Endothelial cell of umbilical vein (primary cell): ENCODE measurements at regions not wholly inside any gene's neighbourhood (a gene's known extent, or its start where the extent isn't known, plus 50 kb on each side); places are given as distances from the start of the nearest gene placed in this dataset.

Experiments used
- BruUV-seq: library from RNA; stranded (reverse); fragments of 400-500 nt; replicated peaks from 2 replicates; lab custom pipeline; 2021; lab: Mats Ljungman, UMichigan
- CTCF ChIA-PET: fragments of 300-600, 350-600 bp; sonication (Branson Sonifier 250); formaldehyde crosslinking; loops from one replicate; lab custom pipeline; 2021; ENCODE audit warnings: antibody characterized with exemption, inconsistent platforms; lab: Charles Lee
- POLR2A ChIA-PET: fragments of 300-600, 350-600 bp; sonication (Branson Sonifier 250); formaldehyde crosslinking; loops from one replicate; lab custom pipeline; 2021; ENCODE audit warnings: antibody characterized with exemption, inconsistent platforms; lab: Charles Lee
- DNase-seq: peaks from one replicate; pipeline ENCODE4 v3.0.0-alpha.2; 2011; ENCODE audit warnings: low read depth, low spot score
- FAIRE-seq: peaks from 2 replicates; lab custom pipeline; 2011; peaks lifted over from hg19 to GRCh38; lab: Jason Lieb, UNC
- H2AFZ ChIP-seq: 2 replicates; pipeline ENCODE4 v1.6.0; 2012; ENCODE audit warnings: low read depth, low read length, control low read depth, inconsistent platforms
- H3K27ac ChIP-seq: 2 replicates; pipeline ENCODE4 v1.5.1; 2011; ENCODE audit warnings: low read depth, mild to moderate bottlenecking, control low read depth, low read length, moderate library complexity; ENCODE audit not compliant: insufficient read depth
- H3K27me3 ChIP-seq, 2 experiments: 2 replicates each; pipeline versions ENCODE4 v1.6.0 to v1.6.1; 2011; ENCODE audit warnings: low read length in 2 of 2, mixed read lengths in 1 of 2; ENCODE audit not compliant: control insufficient read depth in 2 of 2, insufficient read depth in 2 of 2
- H3K36me3 ChIP-seq, 2 experiments: 2 replicates in 1 of 2; 3 replicates in 1 of 2; pipeline ENCODE4 v1.5.1; 2011; ENCODE audit warnings: low read length in 2 of 2, mild to moderate bottlenecking in 1 of 2, moderate library complexity in 1 of 2; ENCODE audit not compliant: control insufficient read depth in 2 of 2, insufficient read depth in 2 of 2; ENCODE audit errors: extremely low read depth in 1 of 2
- H3K4me1 ChIP-seq: 3 replicates; pipeline ENCODE4 v1.5.1; 2011; ENCODE audit warnings: mild to moderate bottlenecking, low read length; ENCODE audit not compliant: control insufficient read depth, insufficient read depth; ENCODE audit errors: extremely low read depth
- H3K4me2 ChIP-seq: 2 replicates; pipeline ENCODE4 v1.6.1; 2011; ENCODE audit warnings: low read length, control low read depth, mixed read lengths; ENCODE audit not compliant: insufficient read depth
- H3K4me3 ChIP-seq, 3 experiments: fragments of 200-600 bp in 1 of 3; sonication (generic), shearing (Covaris generic) in 1 of 3; replicated peaks in 1 of 3; 2 replicates each; pipeline ENCODE4 v1.5.1; 2011 to 2016; ENCODE audit warnings: control low read depth in 3 of 3, low read length in 3 of 3, mild to moderate bottlenecking in 2 of 3, inconsistent platforms in 1 of 3, low read depth in 1 of 3, moderate library complexity in 1 of 3; ENCODE audit not compliant: insufficient read depth in 1 of 3
- H3K79me2 ChIP-seq: 2 replicates; pipeline ENCODE4 v1.6.0; 2012; ENCODE audit warnings: low read length, inconsistent platforms; ENCODE audit not compliant: control insufficient read depth, insufficient read depth
- H3K9ac ChIP-seq: replicated peaks from 2 replicates; pipeline ENCODE3; 2011; ENCODE audit warnings: low read length, control low read depth; ENCODE audit not compliant: insufficient read depth; ENCODE audit errors: extremely low read depth
- H3K9me1 ChIP-seq: replicated peaks from 3 replicates; pipeline ENCODE4 v1.6.0; 2011; ENCODE audit warnings: mild to moderate bottlenecking, low read length; ENCODE audit not compliant: control insufficient read depth, insufficient read depth; ENCODE audit errors: extremely low read depth
- H3K9me3 ChIP-seq: replicated peaks from 2 replicates; pipeline ENCODE4 v1.5.1; 2012; ENCODE audit warnings: low read length, inconsistent platforms; ENCODE audit not compliant: control insufficient read depth, insufficient read depth
- H4K20me1 ChIP-seq: replicated peaks from 2 replicates; pipeline ENCODE3; 2011; ENCODE audit warnings: mild to moderate bottlenecking, low read length; ENCODE audit not compliant: control insufficient read depth, insufficient read depth; ENCODE audit errors: extremely low read depth
- CTCF ChIP-seq, 2 donors: IDR thresholded peaks; 1 replicate in 1 of 2; 2 replicates in 1 of 2; pipeline ENCODE4 v1.5.1; 2011; ENCODE audit warnings: low read length in 2 of 2, mild to moderate bottlenecking in 2 of 2, moderate library complexity in 2 of 2, control low read depth in 1 of 2, inconsistent platforms in 1 of 2, low read depth in 1 of 2; ENCODE audit not compliant: insufficient read depth in 1 of 2; ENCODE audit errors: extremely low read depth in 1 of 2
- EZH2 ChIP-seq: IDR thresholded peaks from 2 replicates; pipeline ENCODE4 v1.6.1; 2012; ENCODE audit warnings: borderline replicate concordance, low read depth, mild to moderate bottlenecking, moderate library complexity, low read length, inconsistent platforms; ENCODE audit not compliant: severe bottlenecking
- FOS ChIP-seq: IDR thresholded peaks from 2 replicates; pipeline ENCODE4 v1.6.1; 2011; ENCODE audit warnings: mild to moderate bottlenecking, low read length, moderate library complexity, borderline replicate concordance; ENCODE audit not compliant: insufficient read depth
- GATA2 ChIP-seq: IDR thresholded peaks from 2 replicates; pipeline ENCODE4 v1.7.0; 2011; ENCODE audit warnings: low read depth, mild to moderate bottlenecking, moderate library complexity, mixed read lengths, low read length; ENCODE audit not compliant: insufficient read length, insufficient read depth
- JUN ChIP-seq: IDR thresholded peaks from 2 replicates; pipeline ENCODE4 v1.6.1; 2011; ENCODE audit warnings: borderline replicate concordance, low read depth; ENCODE audit not compliant: insufficient read length, insufficient read depth
- MYC ChIP-seq: IDR thresholded peaks from one replicate; pipeline ENCODE4 v1.6.1; 2011; ENCODE audit warnings: mild to moderate bottlenecking, low read depth, low read length
- POLR2A ChIP-seq: IDR thresholded peaks from 2 replicates; pipeline ENCODE4 v1.6.1; 2012; ENCODE audit warnings: low read depth, mild to moderate bottlenecking, control low read depth, low read length
- POLR2AphosphoS5 ChIP-seq: IDR thresholded peaks from 2 replicates; pipeline ENCODE4 v1.6.1; 2012; ENCODE audit warnings: low read depth, mild to moderate bottlenecking, control low read depth, low read length, moderate library complexity; ENCODE audit not compliant: insufficient read depth
- dilution Hi-C: fragments of 300-500 bp; cut with MboI; formaldehyde crosslinking; loops from one replicate; pipeline ENCODE4 v1.15.0; 2019; ENCODE audit warnings: low sequenced_read_pairs; ENCODE audit not compliant: extremely low pct_ligation_motif_present
- intact Hi-C: fragments of 100-400 bp; cut with micrococcal nuclease; formaldehyde crosslinking; loops from one replicate; pipeline ENCODE4 v1.10.0; 2022
- TF ChIP-seq, protein P1 (sequence below): IDR thresholded peaks from 2 replicates; pipeline ENCODE4 v1.6.1; 2011; ENCODE audit not compliant: insufficient read depth, insufficient read length

GRCh38 chr6:40056865-40057264 is 122.6 kb upstream of the MOCS1 start:
- Histone ChIP-seq H3K9ac (no peak overlapping the region), H3K27me3 (no peaks in the 10 kb centered on the region), H2AFZ (no peak overlapping the region), H3K9me1 (no peaks in the 10 kb centered on the region), H3K4me1 (no peaks in the 10 kb centered on the region), H3K36me3 (no peaks in the 10 kb centered on the region), H3K9me3 (no peaks in the 10 kb centered on the region), H4K20me1 (no peaks in the 10 kb centered on the region), H3K27ac (no peak overlapping the region), H3K4me3 (no peak overlapping the region), H3K4me2 (no peak overlapping the region), H3K79me2 (no peaks in the 10 kb centered on the region)
- ChIA-PET CTCF (no interaction called here), POLR2A (no interaction called here)
- dilution Hi-C loops = no loop called here
- intact Hi-C loops = no loop called here
- DNase-seq (no peak), FAIRE-seq (no peak)
- BruUV-seq = no TSS peak
- TF ChIP-seq JUN (no peak), GATA2 (no peak), POLR2A (no peak), MYC (no peak), EZH2 (no peak), FOS (no peak), POLR2AphosphoS5 (no peak), CTCF (IDR thresholded peaks at IDR 0.05; ENCODE audit: extremely low read depth in 1 of 2, insufficient read depth in 1 of 2, low read depth in 1 of 2, low read length in 2 of 2) (no peak)
- TF ChIP-seq, protein P1, sequence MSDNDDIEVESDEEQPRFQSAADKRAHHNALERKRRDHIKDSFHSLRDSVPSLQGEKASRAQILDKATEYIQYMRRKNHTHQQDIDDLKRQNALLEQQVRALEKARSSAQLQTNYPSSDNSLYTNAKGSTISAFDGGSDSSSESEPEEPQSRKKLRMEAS = no peak
